ENCODE measurements at regions not wholly inside any gene's neighbourhood (a gene's known extent, or its start where the extent isn't known, plus 50 kb on each side); places are given as distances from the start of the nearest gene placed in this dataset.

- peak; percentile 12 for DNase-seq
Measured at GRCh38 chrX:100120956-100121355, 289.1 kb downstream of the PCDH19 start.

- no peak for DNase-seq
Measured at GRCh38 chrX:100098660-100099375, 311.3 kb downstream of the PCDH19 start.

- no peak for DNase-seq
Measured at GRCh38 chrX:100090931-100091330, 319.1 kb downstream of the PCDH19 start.

DNA sequence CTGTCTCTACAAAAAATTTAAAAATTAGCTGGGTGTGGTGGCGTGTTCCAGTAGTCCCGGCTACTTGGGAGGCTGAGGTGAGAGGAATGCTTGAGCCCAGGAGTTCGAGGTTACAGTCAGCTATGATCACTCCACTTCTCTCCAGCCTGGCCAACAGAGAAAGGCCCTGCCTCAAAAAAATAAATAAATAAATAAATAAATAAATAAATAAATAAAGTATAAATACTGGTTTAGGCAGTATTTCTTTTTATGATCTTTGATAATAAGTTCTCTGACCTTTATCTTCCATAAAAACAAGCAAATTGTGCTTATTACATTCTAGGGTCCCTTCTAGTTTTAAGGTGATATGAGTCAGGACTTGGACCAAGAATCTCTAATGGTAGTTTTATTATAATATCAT is 320.3 kb downstream of the PCDH19 start:
- no peak for DNase-seq

GRCh38 chrX:100085846-100086245 is 324.2 kb downstream of the PCDH19 start:
- no peak for DNase-seq

GRCh38 chrX:100083211-100083610 is 326.9 kb downstream of the PCDH19 start:
- no peak for DNase-seq

DNA sequence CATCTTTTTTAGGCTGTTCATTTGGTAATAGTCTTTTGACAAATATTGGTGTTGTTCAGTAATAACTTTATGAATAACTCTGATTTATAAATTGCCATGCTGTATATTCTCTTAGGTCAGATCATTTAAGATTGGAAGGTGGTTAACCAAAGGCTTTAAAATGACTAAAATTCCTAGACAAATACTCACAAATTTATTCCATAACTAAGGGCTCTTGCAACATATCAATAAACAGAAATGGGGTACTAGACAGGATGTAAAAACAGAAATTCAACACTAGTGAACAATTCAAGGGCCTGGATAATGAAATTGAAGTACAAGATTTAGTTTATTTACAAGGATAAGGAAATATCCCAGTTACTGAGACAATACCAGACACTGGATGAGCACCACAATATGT is 328.6 kb downstream of the PCDH19 start:
- DNase-seq, result no peak

GRCh38 chrX:100076031-100076430 is 334.0 kb downstream of the PCDH19 start:
- no peak for DNase-seq

- no peak for DNase-seq
Measured at GRCh38 chrX:100072336-100072735, 337.7 kb downstream of the PCDH19 start.

DNA sequence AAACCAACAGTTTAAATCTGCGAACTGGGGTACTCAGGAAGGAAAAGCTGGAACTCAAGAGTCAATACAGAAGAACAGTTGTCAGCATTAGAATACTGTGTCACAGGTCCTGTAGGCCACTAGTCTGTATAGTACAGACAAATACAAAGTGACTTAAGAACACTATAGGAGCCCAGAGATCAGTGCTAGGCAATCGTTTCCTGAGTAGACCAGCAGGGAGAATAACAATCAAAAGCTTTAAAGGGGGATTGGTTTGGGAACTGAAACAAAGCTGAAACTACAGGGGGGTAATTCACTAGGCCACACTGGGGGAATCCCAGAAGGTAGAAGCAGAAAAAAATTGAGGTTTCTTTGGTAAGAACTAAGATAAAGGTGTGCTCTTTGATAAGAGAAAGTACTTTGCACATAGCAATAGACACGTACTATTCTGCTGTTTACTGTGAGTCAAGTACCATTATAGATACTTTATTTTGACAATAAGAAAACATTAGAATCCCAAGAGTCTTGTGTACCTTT is 339.7 kb downstream of the PCDH19 start:
- DNase-seq, result no peak

DNA sequence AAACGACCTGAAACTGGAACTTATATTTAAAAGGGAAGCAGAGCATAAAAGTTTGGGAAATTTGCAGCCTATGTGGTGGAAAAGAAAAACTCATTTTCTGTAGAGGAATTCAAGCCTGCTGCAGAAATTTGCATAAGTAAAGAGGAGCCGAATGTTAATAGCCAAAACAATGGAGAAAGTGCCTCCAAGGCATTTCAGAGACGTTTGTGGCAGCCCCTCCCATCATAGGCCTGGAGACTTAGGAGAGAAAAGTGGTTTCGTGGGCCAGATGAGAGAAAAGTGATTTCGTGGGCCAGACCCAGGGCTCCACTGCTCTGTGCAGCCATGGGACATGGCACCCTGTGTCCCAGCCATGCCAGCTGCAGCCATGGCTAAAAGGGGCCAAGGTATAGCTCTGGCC is 361.9 kb downstream of the PCDH19 start:
- DNase-seq, result no peak

Data from eye (tissue), 1 donor.